GM19455 (cell line): ENCODE measurements at regions not wholly inside any gene's neighbourhood (a gene's known extent, or its start where the extent isn't known, plus 50 kb on each side); places are given as distances from the start of the nearest gene placed in this dataset.
"Not testable (repeated sequence)": the region's sequence is repeated elsewhere in the genome, so short reads cannot be mapped to it uniquely, and the experiment has no call there.

ENCODE experiments used
- ATAC-seq: cut with Tn5 transposase; IDR thresholded peaks from one replicate; pipeline ENCODE4 v1.9.1; 2021; ENCODE audit not compliant: unreplicated experiment

- ATAC-seq = no peak
Measured at GRCh38 chr18:22796113-22796512, 137.0 kb upstream of the RBBP8 start.

GRCh38 chr18:22800551-22800951, 132.6 kb upstream of the RBBP8 start:
- no peak for ATAC-seq

- no peak for ATAC-seq
Measured at GRCh38 chr18:22813648-22814328, 119.3 kb upstream of the RBBP8 start.

GRCh38 chr18:22814329-22814703, 118.8 kb upstream of the RBBP8 start:
- ATAC-seq = no peak

GRCh38 chr18:22816266-22817176, 116.6 kb upstream of the RBBP8 start:
- no peak for ATAC-seq

- no peak for ATAC-seq
Measured at GRCh38 chr18:22817844-22818243, 115.3 kb upstream of the RBBP8 start.

GRCh38 chr18:22822024-22822423, 111.1 kb upstream of the RBBP8 start:
- no peak for ATAC-seq

DNA sequence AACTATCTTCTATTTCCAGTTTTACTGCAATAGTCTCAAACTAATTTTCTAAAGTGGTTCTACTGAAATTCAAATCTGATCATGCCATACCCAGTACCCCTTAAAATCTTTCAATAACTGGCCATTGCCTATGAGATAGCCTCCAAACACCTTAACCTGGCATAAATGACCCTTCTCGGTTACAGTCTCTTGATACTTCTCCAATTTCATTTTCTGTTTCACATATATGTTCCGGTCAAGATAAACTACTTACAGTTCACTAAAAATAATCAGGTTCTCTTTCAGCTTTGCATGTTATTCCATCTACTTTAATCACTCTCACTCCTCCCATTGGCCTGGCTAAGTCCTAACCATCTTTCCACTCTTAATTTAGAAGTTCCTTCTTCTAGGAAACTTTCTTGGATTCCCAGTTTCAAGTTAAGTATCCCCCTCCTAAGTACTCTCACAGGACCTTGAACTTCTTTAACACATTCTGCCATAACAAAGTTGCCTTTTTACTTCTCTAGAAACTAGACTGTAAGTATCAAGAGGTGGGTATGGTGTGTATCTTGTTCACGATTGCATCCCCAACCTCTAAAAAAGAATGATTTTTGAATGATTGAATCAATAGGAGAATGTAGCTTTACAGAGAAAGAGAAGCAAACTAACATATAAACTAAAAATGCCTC, 110.2 kb upstream of the RBBP8 start:
- ATAC-seq = peak; percentile 87

DNA sequence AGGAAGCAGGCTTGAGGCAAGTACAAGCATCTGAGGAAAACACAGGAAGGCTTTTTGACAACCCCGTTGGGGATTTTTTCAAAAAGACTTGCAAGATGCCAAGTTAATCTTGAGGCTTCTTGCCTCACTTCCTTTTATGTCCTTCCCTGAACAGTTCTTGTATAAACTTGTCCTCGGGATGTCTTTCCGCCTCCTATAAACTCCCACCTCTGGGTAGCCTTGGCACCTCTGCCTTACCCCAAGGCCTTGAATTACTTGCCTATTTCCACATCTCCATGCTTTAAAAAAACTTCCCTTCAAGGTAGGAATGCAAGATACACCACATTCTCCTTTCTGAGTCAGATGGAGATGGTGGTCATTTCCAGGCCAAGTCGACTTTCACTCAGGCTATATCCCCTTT, 106.4 kb upstream of the RBBP8 start:
- ATAC-seq = no peak

- no peak for ATAC-seq
Measured at GRCh38 chr18:22827216-22827615, 105.9 kb upstream of the RBBP8 start.

DNA sequence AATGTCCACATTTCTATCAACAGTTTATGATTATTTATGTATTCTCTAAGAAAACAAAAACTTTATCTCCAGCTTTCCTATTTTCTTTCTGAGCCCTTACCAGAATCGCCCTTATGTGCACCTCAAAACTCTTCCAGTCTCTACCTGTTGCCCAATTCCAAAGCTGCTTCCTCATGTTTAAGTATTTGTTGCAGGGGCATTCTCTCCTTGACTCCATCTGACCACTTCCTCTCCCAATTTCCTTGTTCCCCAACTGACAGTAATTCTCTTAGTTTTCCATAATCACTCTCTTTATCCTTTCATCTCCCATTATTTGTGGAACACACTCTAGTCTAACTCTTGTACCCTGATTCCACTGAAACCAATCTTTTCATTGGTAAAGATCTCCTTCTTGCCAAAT, 105.4 kb upstream of the RBBP8 start:
- no peak for ATAC-seq

GRCh38 chr18:22828171-22828570, 105.0 kb upstream of the RBBP8 start:
- no peak for ATAC-seq

DNA sequence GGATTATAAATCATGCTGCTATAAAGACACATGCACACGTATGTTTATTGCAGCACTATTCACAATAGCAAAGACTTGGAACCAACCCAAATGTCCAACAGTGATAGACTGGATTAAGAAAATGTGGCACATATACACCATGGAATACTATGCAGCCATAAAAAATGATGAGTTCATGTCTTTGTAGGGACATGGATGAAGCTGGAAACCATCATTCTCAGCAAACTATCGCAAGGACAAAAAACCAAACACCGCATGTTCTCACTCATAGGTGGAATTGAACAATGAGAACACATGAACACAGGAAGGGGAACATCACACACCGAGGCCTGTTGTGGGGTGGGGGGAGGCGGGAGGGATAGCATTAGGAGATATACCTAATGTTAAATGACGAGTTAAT, 104.5 kb upstream of the RBBP8 start:
- ATAC-seq = not testable (repeated sequence)

- ATAC-seq = no peak
Measured at GRCh38 chr18:22829781-22830180, 103.3 kb upstream of the RBBP8 start.

- ATAC-seq = no peak
Measured at GRCh38 chr18:22830511-22830910, 102.6 kb upstream of the RBBP8 start.

DNA sequence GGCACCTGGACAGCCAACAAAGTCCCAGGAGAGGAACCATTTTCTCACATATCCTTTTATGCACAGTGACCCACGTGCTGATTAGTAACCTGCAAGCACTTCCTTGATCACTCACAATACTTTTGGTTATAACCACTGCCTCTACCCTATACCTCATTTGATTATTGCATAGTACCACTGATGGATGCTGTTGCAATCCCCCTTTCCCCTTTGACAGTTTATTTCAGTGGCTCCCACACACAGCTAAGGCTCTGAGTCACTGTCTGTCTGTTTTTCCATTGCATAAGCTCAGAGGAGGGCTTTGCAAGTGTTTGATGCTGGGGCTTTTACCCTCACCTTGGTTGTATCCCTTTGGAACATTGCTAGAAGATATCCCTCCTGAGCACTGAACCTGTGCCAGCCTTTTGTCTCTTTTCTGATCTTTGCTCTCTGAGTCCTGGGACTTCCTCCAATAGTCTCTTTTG, 101.7 kb upstream of the RBBP8 start:
- ATAC-seq = no peak

- ATAC-seq = no peak
Measured at GRCh38 chr18:22836932-22837331, 96.2 kb upstream of the RBBP8 start.

GRCh38 chr18:22838221-22838620, 94.9 kb upstream of the RBBP8 start:
- no peak for ATAC-seq

GRCh38 chr18:22838639-22839277, 94.4 kb upstream of the RBBP8 start:
- no peak for ATAC-seq

GRCh38 chr18:22839340-22839821, 93.7 kb upstream of the RBBP8 start:
- ATAC-seq = no peak

DNA sequence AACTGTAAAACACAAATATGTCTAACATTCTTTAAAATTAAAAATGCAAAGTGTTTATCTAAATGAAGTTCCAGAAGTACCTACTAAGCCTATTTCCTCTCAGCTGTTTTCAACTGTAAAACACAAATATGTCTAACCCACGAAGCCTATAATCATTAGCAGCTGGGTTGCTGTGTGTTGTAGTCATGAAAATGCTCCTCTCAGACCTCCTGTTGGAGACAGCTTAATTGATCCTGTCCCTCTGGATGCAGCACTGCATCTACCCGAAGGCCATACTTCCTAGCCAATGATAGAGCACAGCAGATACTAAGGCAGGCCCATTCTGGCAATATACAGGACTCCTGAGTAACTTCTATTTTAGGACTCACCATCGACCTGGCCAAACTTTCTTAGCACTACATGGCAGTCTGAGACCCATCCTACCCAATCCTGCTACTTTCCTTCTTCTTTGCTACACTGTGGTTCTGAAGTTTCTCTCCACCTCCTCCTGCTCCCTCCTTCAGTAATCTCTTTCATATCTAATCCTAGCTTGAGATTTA, 92.5 kb upstream of the RBBP8 start:
- ATAC-seq = no peak
